ENCODE measurements at regions not wholly inside any gene's neighbourhood (a gene's known extent, or its start where the extent isn't known, plus 50 kb on each side); places are given as distances from the start of the nearest gene placed in this dataset.

- TF ChIP-seq, protein P1, sequence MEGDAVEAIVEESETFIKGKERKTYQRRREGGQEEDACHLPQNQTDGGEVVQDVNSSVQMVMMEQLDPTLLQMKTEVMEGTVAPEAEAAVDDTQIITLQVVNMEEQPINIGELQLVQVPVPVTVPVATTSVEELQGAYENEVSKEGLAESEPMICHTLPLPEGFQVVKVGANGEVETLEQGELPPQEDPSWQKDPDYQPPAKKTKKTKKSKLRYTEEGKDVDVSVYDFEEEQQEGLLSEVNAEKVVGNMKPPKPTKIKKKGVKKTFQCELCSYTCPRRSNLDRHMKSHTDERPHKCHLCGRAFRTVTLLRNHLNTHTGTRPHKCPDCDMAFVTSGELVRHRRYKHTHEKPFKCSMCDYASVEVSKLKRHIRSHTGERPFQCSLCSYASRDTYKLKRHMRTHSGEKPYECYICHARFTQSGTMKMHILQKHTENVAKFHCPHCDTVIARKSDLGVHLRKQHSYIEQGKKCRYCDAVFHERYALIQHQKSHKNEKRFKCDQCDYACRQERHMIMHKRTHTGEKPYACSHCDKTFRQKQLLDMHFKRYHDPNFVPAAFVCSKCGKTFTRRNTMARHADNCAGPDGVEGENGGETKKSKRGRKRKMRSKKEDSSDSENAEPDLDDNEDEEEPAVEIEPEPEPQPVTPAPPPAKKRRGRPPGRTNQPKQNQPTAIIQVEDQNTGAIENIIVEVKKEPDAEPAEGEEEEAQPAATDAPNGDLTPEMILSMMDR (conservative IDR thresholded peaks at IDR 0.05 in 1 of 2, IDR thresholded peaks at IDR 0.05 in 1 of 2; ENCODE audit: extremely low read depth in 1 of 2, insufficient read depth in 1 of 2, low read depth in 1 of 2, low read length in 2 of 2) = no peak
- no peak for TF ChIP-seq EZH2 (IDR thresholded peaks at IDR 0.05; ENCODE audit: borderline replicate concordance, low read length)
Measured at GRCh38 chr11:112663947-112664634, 297.1 kb upstream of the NCAM1 start.
